Lung microvascular endothelial cell (primary cell): ENCODE measurements at regions not wholly inside any gene's neighbourhood (a gene's known extent, or its start where the extent isn't known, plus 50 kb on each side); places are given as distances from the start of the nearest gene placed in this dataset.
"Not testable (repeated sequence)": the region's sequence is repeated elsewhere in the genome, so short reads cannot be mapped to it uniquely, and the experiment has no call there.

ENCODE experiments used
- DNase-seq, 2 donors: peaks; one replicate each; pipeline versions ENCODE4 v3.0.0 to v3.0.0-alpha.2; 2010; ENCODE audit warnings: low read depth in 2 of 2

DNA sequence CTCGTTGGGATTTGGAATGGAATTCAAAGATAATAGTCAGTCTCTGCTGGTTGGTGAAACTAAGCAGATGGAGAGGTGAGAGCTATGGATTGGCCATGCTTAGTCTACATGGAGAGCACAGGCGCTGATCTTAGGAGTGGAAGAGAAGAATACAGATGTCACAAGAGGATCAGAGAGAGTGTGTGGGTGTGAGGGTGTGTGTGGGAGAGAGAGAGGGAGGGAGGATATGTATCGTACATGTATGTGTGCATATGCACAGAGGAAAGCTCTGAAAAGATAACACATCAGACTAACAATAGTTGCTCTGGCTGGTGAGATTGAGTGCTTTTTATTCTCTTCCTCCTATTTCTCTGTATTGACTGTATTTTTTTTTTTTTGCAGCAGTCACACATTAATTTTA is 686.2 kb upstream of the TBX3 start:
- no peak for DNase-seq

DNA sequence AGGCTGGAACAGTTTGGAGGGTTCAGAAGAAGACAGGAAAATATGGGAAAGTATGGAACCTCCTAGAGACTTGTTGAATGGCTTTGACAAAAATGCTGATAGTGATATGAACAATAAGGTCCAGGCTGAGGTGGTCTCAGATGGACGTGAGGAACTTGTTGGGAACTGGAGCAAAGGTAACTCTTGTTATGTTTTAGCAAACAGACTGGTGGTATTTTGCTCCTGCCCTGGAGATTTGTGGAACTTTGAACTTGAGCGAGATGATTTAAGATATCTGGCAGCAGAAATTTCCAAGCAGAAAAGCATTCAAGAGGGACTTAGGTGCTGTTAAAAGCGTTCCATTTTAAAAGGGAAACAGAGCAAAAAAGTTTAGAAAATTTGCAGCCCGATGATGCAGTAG is 682.3 kb upstream of the TBX3 start:
- not testable (repeated sequence) for DNase-seq

DNA sequence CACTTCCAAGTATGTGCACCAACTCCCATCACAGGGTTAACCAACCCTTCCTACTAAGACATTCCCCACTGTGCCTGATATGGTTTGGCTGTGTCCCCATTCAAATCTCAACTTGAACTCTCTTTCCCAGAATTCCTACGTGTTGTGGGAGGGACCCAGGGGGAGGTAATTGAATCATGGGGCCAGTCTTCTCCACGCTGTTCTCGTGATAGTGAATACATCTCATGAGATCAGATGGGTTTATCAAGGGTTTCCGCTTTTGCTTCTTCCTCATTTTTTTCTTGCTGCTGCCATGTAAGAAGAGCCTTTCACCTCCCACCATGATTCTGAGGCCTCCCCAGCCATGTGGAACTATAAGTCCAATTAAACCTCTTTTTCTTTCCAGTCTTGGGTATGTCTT is 681.8 kb upstream of the TBX3 start:
- DNase-seq: not testable (repeated sequence)

DNA sequence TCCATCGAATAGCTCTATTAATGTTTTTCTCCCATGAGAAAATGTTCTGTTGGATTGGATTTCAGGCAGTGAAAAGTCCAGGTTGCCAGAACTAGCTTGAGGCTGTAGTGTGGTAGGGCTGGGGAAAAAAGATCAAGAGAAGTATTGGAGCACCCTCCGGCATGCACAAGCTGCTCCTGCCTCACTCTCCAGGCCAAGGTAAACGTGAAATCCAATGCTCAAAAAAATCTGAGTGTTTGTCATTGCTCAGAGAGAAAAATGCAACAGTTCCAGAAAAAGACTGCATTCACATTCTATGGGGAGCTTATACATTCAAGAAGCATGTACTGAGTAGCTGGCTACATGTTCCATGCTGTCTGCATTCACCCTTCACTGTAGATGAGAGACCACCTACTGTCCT is 680.9 kb upstream of the TBX3 start:
- DNase-seq: no peak

DNA sequence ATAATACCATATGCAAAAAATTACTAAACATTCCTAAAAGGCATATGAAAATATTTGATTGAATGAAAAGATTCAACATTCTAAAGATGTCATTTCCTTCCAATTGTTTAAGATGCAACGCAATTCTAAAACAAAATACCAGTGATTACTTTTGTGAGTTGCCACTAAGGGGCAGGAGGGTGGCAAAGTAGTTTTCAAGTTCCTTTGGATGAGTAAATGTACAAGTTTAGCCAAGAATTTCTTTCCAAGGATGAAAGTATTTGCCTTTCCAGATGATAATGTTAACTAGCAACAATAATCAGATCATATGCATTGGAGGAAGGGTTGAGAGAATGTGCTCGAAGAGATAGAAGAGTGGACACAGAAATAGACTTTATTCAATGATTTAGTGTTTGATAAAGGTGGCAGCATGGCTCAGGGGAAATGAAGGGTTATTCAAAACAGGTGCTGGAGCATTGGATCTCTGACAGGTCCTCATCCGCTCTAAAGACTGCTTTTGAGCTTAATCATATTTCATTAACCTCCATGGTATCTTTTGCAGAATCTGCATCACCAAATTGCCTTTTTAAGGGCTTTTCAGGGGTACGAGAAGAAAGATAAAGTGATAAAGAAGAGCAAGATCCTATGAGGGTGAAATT is 678.5 kb upstream of the TBX3 start:
- no peak for DNase-seq

DNA sequence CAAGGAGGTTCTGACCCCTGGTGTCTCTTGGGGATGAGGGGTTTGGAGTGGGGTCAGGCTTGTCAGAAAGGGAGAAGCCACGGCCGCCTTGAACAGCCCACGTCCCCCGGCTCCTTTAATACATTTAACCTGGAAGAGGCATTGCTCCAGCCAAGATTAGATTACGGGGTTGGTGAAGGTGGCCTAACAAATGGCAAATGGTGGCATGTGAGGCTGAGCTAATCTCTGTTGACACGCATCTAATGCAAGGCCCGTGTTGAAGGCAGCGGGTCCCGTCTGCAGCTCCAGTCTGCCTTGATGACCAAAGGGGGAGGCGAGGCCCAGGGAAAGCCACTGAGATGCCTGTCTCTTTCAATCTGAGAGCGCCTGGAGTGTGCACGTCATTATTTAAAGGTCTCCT is 673.7 kb upstream of the TBX3 start:
- DNase-seq: no peak

DNA sequence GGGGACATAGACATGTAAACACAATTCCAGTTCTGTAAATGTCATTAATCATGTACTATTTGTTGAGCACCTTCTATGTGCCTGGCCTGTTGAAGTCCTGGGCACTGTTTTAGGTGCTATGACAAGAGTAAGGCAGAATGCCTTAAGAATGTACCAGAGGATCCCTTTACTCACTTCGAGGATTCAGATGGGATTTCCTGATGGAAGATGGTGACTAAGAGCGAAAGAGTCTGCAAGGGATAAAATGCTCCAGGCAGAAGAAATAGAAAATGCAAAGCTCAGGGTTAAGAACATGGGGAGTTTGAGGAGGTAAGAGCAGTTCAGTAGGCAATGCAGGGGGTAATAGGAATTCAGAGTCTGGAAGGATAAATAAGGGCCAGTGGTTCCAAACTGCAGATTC is 671.3 kb upstream of the TBX3 start:
- peak in 1 of 2 donors; percentile 45 for DNase-seq

DNA sequence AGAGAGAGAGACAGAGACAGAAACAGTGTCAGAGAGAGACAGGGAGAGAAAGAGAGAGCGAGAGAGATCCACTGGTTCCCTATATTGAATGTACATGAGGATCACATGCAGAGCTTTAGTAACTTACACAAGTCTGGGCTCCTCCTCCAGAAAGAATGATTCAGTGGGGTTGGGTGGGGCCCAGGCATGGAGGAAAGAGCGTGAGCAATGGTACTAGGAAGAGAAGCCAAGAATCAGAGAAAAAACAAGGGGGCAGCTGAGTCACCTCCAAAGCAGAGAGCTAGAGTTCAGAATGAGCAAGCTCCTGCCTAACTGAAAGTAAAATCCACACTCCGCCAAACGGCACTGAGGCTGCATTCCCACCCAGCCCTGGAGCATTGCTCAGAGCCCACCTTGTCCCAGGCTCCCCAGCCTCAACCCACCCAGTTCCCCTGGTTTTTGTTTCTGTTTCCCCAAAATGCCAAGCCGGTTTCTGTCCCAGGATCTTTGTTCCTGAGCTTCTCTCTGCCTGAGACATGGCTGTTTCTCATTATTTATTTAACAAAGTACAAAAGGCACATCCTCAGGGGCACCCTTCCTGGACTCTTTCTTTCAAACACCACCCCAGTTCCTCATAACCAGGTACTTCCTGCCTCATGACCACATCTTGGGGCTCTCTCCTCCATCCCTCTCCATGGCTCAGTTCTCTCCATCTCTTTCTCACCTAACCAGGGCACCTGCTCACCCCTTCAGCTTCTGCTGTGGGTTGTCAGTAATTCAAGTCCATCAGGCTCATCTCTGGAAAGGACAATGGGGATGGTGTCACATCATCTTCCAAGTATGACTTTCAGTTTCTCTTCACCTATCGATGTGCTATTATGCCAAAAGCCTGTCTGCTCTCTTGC is 670.3 kb upstream of the TBX3 start:
- peak in 1 of 2 donors; percentile 98 for DNase-seq

DNA sequence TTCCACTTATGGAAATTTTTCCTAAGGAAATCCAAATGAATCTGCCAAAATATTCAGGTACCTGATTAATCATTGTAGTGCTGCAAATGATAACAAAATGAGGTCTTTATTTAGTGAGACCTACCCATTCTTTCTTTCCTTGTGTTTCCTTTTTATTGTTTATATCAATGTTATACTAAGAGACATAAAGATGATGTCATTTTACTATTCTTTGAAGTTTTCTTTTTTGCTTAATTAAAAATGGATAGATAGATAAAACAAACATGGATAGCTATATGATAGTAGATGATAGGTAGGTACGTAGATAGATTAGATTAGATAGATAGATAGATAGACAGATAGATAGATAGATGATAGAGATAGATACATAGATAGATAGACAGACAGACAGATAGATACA is 669.5 kb upstream of the TBX3 start:
- DNase-seq: no peak

DNA sequence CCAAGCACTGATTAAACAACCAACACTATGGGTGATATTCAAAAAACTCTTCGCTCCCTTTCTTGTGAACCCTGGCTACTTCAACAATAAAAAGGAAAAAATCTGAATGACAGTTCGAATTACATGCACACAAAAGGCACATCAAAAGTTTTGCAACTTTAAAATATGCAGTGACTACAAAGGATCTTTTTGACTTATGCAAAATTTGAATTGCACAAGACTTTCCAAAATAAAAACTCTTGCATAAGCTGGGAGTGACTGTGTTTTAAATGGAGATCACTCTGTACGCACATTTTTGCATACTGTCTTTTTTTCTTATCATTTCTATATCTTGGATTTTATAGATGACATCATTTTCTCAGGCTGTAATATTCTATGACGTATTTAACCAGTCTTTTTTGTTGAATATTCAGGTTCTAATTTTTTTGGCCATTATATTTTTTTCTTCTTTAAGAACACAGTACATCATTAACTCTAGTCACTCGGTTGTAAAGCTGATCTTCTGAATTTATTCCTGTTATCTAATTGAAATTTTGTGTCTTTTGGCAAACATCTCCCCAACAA is 667.6 kb upstream of the TBX3 start:
- no peak for DNase-seq

DNA sequence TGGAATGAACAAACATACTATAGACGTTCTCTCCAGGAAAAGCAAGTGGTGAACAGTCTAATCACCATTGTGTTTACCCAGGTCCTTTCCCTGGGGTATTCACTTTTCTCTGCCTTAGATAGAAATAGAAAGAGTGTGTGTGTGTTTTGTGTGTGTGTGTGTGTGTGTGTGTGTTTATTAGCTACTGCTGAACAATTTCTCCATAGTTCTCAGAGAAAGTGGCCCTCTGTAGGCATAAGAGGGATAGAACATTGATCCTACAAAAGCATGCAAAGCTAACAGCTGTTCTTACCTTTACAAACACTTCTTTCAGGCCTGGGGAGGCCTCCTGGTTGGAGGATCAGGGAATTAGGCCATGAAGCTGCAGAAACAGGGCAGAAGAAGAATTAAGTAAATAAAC is 665.7 kb upstream of the TBX3 start:
- no peak for DNase-seq

DNA sequence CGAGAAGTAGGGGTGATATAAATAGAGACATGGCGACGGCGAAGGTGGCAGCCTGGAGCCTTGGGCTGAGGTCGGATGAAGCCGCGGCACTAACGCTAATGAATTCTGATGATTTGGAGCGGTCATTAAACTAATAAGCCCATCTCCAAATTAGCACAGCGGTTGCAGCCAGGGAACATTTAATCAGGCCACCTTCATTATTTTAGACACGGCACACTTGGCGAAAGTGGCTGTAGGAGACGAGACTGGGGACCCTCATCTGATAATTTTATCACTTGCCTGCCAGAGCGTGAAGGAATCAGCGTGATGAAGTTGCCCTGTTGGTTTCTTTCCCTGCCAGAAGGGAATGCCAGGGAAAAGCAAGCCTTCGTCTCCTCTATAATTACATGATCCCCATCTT is 664.3 kb upstream of the TBX3 start:
- DNase-seq: no peak

DNA sequence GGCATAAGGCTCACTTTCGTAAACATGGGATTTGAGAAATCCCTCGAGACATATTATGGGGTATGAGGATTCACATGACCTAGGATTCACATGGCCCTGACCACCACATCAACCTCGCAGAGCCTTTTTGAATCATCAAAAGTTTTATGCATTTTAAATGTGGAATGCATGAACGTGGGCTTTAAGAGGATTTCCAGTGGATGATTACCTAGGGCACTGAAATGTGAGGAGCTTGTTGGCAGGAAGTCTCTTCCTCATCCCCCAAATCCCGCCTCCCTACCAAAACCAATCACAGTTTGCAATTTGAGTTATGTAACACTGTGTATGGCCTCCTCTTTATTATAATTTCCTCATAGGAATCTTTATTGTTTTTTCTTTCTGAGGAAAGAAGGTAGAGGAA is 659.6 kb upstream of the TBX3 start:
- DNase-seq: no peak

DNA sequence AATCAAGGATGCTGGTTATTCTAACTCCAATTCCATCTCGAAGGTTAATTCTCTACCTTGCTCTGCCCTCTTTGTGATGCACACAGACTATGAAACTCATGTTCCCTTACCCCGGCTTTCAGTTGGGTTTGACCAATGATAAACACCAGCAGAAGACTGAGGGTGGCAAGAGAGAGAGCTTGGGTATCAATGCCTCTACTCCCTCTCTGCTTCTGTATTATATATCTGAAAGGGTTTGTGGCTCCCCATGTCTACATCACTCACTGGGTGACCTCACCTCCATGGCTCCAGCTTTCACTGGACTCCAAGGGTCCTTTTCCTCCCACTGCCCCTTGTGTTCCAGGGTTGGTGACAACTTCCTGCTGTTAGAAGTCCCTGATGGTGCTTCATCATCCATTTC is 659.0 kb upstream of the TBX3 start:
- no peak for DNase-seq

DNA sequence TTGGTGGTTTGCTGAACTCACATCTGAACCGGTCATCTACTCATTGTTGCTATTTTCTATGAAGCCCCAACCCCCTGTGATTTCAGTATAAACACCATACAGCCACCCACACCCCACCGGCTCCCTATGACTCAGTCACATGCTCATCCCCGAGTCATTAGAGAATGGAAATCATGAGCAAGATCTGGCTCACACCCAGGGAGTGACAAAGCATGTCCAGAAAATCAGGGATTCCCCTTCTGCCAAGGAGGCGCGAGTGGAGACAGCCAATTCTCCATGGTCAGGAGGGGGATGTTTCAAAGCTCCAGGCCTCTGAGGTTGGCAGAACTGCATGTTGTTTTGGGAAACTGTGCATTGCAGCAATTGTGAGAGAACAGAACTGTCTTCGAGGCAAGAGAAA is 657.5 kb upstream of the TBX3 start:
- DNase-seq: peak; percentile 20 to 99

DNA sequence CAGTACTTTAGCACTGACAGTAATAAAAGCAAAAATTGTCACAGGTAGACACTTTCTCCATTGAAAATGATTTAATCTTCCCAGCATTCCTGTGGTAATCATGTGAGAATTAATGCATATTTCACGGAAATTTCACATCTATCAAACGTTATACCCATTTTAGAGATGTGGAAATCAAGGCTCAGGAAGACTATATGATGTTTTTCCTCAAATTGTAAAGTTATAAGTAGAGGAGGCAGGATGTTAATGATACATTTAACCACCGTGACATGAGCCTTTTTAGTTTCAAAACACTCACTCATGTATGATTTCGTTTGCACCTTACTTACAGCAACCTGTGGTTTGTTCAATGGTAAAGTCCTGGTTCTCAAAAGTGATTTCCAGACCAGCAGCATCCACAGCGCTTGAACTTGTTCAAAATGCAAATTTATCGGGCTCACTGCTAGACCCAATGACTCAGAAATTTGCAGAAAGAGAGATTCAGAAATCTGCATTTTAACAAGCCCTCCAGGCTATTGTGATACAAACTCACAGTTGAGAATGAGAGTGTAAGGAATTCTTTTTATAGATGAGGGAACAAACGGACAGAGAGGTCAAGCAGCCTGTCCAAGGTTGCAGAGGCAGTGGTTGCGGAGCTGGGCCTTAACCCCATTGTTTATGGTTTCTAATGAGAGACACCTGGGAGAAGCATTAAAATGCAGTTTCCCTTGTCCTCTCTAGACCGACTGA is 654.8 kb upstream of the TBX3 start:
- DNase-seq: no peak

DNA sequence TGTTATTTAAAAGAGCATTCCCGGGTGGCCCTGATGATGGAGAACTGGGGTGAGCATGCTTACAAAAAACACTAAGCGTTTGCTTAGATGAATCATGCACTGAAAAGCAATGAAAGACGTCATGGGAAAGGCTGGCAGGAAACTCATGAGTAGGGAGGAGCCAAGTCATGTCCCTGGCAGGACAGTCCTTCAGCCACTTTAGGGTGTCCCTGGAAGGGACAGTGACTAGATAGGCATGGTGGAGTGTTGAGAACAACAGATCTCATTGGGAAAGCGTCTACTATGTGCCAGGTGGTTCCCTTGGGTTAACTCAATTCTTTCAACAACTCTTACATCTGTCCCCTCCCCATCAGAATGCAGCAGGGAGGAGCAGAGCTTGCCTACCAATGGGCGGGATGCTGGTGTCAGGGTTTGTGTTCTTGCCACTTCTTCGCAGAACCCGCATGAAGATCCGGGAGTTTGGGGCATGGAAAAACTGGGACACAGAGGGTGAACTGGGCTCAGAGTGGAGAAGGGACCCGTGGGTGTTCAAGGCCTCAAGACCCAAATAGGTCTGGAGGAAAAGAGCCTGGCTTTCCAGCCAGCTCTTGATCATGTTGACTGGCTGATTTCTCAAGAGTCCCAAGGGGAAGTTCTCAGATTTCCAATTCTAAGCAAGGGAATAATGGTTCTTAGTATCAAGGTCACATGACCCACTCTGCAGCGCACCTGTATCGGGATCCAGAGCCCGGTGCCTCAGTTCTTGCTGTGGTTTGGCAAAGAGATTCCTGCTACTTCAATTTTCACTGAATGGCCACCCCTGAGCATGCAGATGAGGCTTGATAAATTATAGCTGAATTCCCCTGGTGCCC is 653.9 kb upstream of the TBX3 start:
- DNase-seq: peak in 1 of 2 donors; percentile 94

DNA sequence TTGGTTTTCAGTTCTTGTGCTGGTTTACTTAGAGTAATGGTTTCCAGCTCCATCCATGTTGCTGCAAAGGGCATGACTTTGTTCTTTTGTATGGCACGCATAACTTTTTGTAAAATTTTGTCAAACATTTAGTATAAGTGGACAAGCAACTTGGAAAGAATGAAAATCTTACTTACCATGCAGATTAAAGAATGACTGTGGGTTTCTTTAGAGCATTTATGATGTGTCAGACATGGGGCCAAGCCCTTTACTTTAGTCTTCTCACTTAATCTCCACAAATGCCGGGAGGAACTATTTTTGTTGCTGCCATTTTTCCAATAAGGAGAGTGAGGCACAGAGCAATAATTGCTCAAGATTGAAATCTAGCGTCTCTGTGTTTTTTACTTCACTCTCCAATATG is 652.5 kb upstream of the TBX3 start:
- no peak for DNase-seq

DNA sequence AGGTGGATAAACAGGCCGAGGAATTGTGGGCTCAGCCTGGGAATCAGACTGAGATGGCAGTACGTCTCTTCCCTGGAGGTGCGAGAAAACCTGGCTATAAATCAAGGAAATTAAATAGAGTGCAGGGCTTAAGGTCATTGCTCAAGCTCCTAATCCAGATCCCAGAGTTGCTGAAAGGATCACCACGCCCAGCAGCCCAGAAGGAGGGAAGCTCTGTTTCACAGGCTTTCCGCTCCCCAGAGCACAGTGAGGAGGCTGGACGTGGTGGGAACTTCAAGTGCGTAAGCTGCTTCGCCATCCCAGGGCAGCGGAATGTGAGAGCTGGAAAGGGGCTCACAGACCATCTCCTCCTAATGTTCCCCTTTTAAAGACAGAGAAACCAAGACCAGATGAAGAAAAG is 651.6 kb upstream of the TBX3 start:
- no peak for DNase-seq

DNA sequence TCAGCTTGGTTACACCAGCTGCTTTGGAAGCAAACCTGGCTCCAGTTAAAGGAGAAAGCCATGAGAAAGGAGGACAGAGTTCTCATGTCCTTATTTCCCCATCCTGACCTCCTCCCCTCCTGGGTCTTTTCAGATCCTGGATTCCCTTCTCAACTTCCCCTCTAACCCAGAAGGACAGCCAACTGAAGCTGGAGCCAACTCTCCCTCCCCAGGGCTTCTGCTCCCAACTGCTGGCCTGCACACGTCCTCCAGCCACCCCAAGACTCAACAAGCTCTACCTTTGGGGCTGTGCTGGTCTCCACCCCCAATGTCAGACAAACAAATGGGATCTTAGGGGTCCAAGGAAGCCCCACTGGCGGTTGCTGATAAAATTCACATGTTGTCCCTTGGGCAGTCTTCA is 651.1 kb upstream of the TBX3 start:
- DNase-seq: no peak

DNA sequence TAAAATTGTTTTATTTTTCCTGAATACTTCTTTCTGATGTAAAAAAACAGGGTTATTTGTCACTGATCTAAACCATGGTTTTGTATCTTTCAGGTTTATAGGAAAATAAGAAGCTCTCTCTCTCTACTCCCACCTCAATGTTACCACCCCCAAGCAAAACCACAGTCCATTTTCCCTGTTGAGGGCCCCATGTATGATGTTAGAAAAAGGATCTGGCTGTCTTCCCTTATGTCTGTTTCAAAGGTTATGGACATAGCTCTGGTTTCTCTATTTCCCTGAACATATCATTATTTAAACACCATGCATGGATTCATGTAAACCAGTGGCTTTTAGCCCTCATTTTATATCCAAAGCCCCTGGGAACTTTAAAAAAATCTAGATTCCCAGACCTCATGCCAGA is 649.0 kb upstream of the TBX3 start:
- no peak for DNase-seq
